ENCODE measurements at regions not wholly inside any gene's neighbourhood (a gene's known extent, or its start where the extent isn't known, plus 50 kb on each side); places are given as distances from the start of the nearest gene placed in this dataset.
"Not testable (repeated sequence)": the region's sequence is repeated elsewhere in the genome, so short reads cannot be mapped to it uniquely, and the experiment has no call there.

DNA sequence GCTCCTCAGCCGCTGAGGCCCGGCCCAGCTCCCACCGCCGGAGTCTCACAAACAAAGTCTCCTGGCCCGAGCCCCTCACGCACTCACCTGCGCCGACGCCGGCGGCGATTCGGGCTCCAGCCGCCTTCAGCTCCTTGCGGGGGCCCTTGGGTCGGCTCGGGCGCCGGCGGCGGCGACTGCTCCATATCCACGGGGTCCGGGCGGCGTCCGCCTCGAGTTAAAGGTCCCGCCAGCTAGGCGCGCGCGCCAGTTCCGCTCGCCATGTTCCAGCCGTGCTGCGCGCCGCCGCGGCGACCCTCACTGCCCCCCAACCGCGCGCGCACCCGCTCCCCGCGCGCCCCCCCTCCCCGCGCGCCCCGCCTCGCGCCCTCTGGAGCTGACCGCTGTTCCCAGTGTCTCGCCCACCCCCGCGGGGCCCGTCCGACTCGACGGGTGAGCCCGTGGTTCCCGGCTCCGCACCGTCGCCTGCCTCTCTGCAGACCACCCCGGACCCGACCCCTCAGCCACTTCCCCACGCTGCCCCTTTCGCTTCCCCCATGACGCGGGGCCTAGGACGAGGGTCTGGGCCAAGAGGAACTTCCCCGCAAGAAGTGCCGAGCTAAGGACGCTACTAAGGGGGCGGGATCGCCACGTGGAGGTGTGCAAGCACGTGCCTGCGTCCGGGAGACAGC, 396.1 kb downstream of the ZNF33B start (continued):
- TF ChIP-seq MNT (conservative IDR thresholded peaks at IDR 0.05) (0 out of 4 replicates have a peak, but pooled peaks of 1 of the 2 experiments have one; percentile 29), ZNF282 (CRISPR knock-in tag; IDR thresholded peaks at IDR 0.05) (no peak)

GRCh38 chr10:42236401-42236800, 402.0 kb downstream of the ZNF33B start:
- intact Hi-C loops (cut with micrococcal nuclease); H3K9me3 ChIP-seq (replicated peaks; ENCODE audit: control insufficient read depth, insufficient read depth, low read depth, low read length); H3K9me1 ChIP-seq (ENCODE audit: control insufficient read depth, insufficient read depth, low read length); H3K4me3 ChIP-seq; H3K27me3 ChIP-seq (ENCODE audit: control insufficient read depth in 2 of 2, insufficient read depth in 2 of 2, low read length in 2 of 2); BruUV-seq (replicated peaks); in situ Hi-C loops (cut with MboI); H3K27ac ChIP-seq (ENCODE audit: extremely low read depth, low read depth, low read length); POLR2A ChIA-PET; FAIRE-seq; H3K4me1 ChIP-seq (replicated peaks in 1 of 2; ENCODE audit: control insufficient read depth in 2 of 2, insufficient read depth in 2 of 2, low read length in 2 of 2); H3K4me2 ChIP-seq (ENCODE audit: insufficient read depth, low read length); H4K20me1 ChIP-seq (replicated peaks; ENCODE audit: control insufficient read depth, insufficient read depth, low read length); H3K79me2 ChIP-seq (ENCODE audit: control insufficient read depth, insufficient read depth, low read length); ATAC-seq; H3K36me3 ChIP-seq (ENCODE audit: control insufficient read depth, insufficient read depth, low read length); H2AFZ ChIP-seq (ENCODE audit: low read depth, low read length); CTCF ChIA-PET (ENCODE audit: low intra/inter-chr PET ratio); H3K9ac ChIP-seq (ENCODE audit: insufficient read depth in 1 of 2, low read depth in 2 of 2, low read length in 2 of 2); DNase-seq (ENCODE audit: extremely low read depth in 1 of 4, low spot score in 3 of 4): not testable (repeated sequence)
- 13% methylated on average over 11 of the region's 13 CpGs for WGBS (ENCODE audit: insufficient coverage, low coverage, missing lambda C conversion rate)

- POLR2A ChIA-PET; FAIRE-seq; H3K9me3 ChIP-seq (replicated peaks; ENCODE audit: control insufficient read depth, insufficient read depth, low read depth, low read length); H3K4me3 ChIP-seq; DNase-seq (ENCODE audit: extremely low read depth in 1 of 4, low spot score in 3 of 4); H3K27ac ChIP-seq (ENCODE audit: extremely low read depth, low read depth, low read length); H3K4me2 ChIP-seq (ENCODE audit: insufficient read depth, low read length); H3K27me3 ChIP-seq (ENCODE audit: control insufficient read depth in 2 of 2, insufficient read depth in 2 of 2, low read length in 2 of 2); intact Hi-C loops (cut with micrococcal nuclease); in situ Hi-C loops (cut with MboI); H3K9ac ChIP-seq (ENCODE audit: insufficient read depth in 1 of 2, low read depth in 2 of 2, low read length in 2 of 2); H2AFZ ChIP-seq (ENCODE audit: low read depth, low read length); ATAC-seq; BruUV-seq (replicated peaks); H3K79me2 ChIP-seq (ENCODE audit: control insufficient read depth, insufficient read depth, low read length); H3K4me1 ChIP-seq (replicated peaks in 1 of 2; ENCODE audit: control insufficient read depth in 2 of 2, insufficient read depth in 2 of 2, low read length in 2 of 2); H3K9me1 ChIP-seq (ENCODE audit: control insufficient read depth, insufficient read depth, low read length); H3K36me3 ChIP-seq (ENCODE audit: control insufficient read depth, insufficient read depth, low read length); H4K20me1 ChIP-seq (replicated peaks; ENCODE audit: control insufficient read depth, insufficient read depth, low read length); CTCF ChIA-PET (ENCODE audit: low intra/inter-chr PET ratio): not testable (repeated sequence)
- 39% methylated on average over 6 of the region's 14 CpGs for WGBS (ENCODE audit: insufficient coverage, low coverage, missing lambda C conversion rate)
These were observed 402.6 kb downstream of the ZNF33B start for GRCh38 chr10:42235736-42236135.

DNA sequence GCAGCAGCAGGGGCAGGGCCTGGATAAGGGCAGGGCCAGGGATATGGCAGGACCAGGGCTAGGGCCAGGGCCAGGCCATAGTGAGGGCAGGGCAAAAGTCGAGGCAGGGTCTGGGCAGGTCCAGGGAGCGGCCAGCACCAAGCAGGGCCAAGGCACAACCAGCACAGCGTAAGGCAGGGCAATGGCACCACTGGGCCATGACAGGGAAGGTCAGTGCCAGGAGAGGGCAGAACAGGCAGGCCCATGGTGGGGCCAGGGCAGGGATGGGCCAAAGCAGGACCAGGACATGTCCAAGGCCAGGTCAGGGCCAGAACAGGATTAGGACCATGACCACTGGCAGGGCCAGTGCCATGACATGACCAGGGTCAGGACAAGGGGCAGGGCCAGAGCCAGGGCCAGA, 403.1 kb downstream of the ZNF33B start:
- WGBS (ENCODE audit: insufficient coverage, low coverage, missing lambda C conversion rate): 5% methylated on average over 3 of the region's 3 CpGs
- intact Hi-C loops (cut with micrococcal nuclease); H3K4me2 ChIP-seq (ENCODE audit: insufficient read depth, low read length); DNase-seq (ENCODE audit: extremely low read depth in 1 of 4, low spot score in 3 of 4); H3K9me1 ChIP-seq (ENCODE audit: control insufficient read depth, insufficient read depth, low read length); BruUV-seq (replicated peaks); POLR2A ChIA-PET; FAIRE-seq; H3K27ac ChIP-seq (ENCODE audit: extremely low read depth, low read depth, low read length); H3K4me1 ChIP-seq (replicated peaks in 1 of 2; ENCODE audit: control insufficient read depth in 2 of 2, insufficient read depth in 2 of 2, low read length in 2 of 2); H4K20me1 ChIP-seq (replicated peaks; ENCODE audit: control insufficient read depth, insufficient read depth, low read length); CTCF ChIA-PET (ENCODE audit: low intra/inter-chr PET ratio); ATAC-seq; H3K9me3 ChIP-seq (replicated peaks; ENCODE audit: control insufficient read depth, insufficient read depth, low read depth, low read length); H3K4me3 ChIP-seq; in situ Hi-C loops (cut with MboI); H3K9ac ChIP-seq (ENCODE audit: insufficient read depth in 1 of 2, low read depth in 2 of 2, low read length in 2 of 2); H3K79me2 ChIP-seq (ENCODE audit: control insufficient read depth, insufficient read depth, low read length); H2AFZ ChIP-seq (ENCODE audit: low read depth, low read length); H3K27me3 ChIP-seq (ENCODE audit: control insufficient read depth in 2 of 2, insufficient read depth in 2 of 2, low read length in 2 of 2); H3K36me3 ChIP-seq (ENCODE audit: control insufficient read depth, insufficient read depth, low read length): not testable (repeated sequence)

All from K562 (cell line).